Dendritic cell treated with granulocyte-macrophage colony-stimulating factor and Interleukin-4, amounts not matched to agents 40 ng/mL and 50 ng/mL, for 4 days (primary cell): ENCODE measurements at regions not wholly inside any gene's neighbourhood (a gene's known extent, or its start where the extent isn't known, plus 50 kb on each side); places are given as distances from the start of the nearest gene placed in this dataset.
"Not testable (repeated sequence)": the region's sequence is repeated elsewhere in the genome, so short reads cannot be mapped to it uniquely, and the experiment has no call there.

ENCODE experiments used
- H3K27ac Mint-ChIP-seq: one replicate; pipeline ENCODE4 v1.8.0; 2022; ENCODE audit warnings: mild to moderate bottlenecking, mixed read lengths
- H3K27me3 Mint-ChIP-seq: one replicate; pipeline ENCODE4 v1.8.0; 2022; ENCODE audit warnings: mild to moderate bottlenecking, mixed read lengths
- H3K36me3 Mint-ChIP-seq: one replicate; pipeline ENCODE4 v1.8.0; 2022; ENCODE audit warnings: low read depth, mixed read lengths
- H3K4me1 Mint-ChIP-seq: one replicate; pipeline ENCODE4 v1.8.0; 2022; ENCODE audit warnings: low read depth, mixed read lengths
- H3K4me3 Mint-ChIP-seq: one replicate; pipeline ENCODE4 v1.8.0; 2022; ENCODE audit warnings: mild to moderate bottlenecking, moderate library complexity, mixed read lengths
- H3K9me3 Mint-ChIP-seq: one replicate; pipeline ENCODE4 v1.8.0; 2022; ENCODE audit warnings: mixed read lengths
- intact Hi-C: fragments of 100-400 bp; cut with micrococcal nuclease; formaldehyde crosslinking; loops from one replicate; pipeline ENCODE4 v1.15.0; 2022

DNA sequence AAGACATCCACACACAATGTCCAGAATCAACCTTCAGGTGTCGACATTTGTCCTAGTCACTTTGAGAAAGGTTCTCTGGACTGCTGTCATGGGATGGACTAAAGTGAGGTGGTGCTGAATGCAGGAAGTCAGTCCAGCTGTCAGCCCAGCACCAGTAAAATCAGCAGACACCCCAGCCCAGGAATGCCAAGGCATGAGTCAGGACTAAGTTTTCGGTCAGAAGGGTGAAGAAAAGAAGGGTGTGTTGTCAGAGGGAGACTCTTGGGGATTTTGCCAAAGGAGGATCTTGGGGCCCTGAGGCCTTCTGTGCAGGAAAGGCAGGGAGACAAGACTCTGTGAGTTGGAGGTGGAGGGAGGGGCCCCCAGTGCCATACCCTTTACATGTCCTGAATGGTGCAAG, 69.0 kb upstream of the XPA start:
- Mint-ChIP-seq H3K4me3 (no peak overlapping the region), H3K27ac (no peak overlapping the region), H3K9me3 (no peaks in the 10 kb centered on the region), H3K4me1 (no peaks in the 10 kb centered on the region), H3K27me3 (peaks cover 37% of the 10 kb centered on the region), H3K36me3 (no peaks in the 10 kb centered on the region)
- intact Hi-C loops = no loop called here

DNA sequence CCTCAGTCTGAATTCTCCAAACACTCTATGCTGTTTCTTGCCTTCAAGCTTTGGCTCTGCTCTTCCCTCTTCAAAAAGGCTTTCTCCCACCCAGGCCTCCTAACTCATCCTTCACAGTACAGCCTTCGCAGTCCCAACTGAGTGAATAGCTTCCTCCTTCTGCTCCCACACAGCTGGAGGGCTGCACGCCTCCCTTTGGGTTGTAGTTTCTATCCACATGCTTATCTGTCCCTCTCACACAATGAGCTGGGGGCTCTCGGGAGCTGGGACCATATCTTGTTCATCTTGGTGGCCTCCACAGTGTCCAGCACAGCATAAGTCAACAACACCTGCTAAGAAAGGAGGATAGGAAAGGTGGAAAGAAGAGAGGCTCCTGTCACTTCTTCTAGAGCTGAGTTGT, 69.5 kb upstream of the XPA start:
- H3K27me3 Mint-ChIP-seq = peaks cover 31% of the 10 kb centered on the region
- no peak overlapping the region for H3K4me3 Mint-ChIP-seq
- H3K27ac Mint-ChIP-seq = no peak overlapping the region
- H3K4me1 Mint-ChIP-seq = no peaks in the 10 kb centered on the region
- intact Hi-C loops = no loop called here
- H3K9me3 Mint-ChIP-seq = no peaks in the 10 kb centered on the region
- H3K36me3 Mint-ChIP-seq = no peaks in the 10 kb centered on the region

DNA sequence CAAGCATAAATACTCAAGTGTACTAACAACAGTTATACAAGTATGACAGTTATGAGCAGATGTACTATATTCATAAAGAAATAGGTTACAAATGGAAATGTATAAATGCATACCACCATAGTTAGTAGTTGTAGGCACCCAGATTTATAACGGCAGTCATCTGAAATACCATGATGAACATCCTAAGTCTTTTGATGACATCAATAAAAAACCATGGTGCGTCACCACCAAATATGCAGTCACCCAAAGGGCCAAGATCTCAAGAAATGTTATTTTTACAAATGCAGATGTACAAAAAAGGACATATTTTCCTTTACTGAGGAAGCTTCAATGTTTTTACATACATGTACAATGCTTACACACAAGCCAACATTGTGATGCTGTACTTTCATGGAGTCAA, 70.8 kb upstream of the XPA start:
- Mint-ChIP-seq H3K9me3 (no peaks in the 10 kb centered on the region), H3K27ac (no peak overlapping the region), H3K4me1 (no peaks in the 10 kb centered on the region), H3K4me3 (no peak overlapping the region), H3K36me3 (no peaks in the 10 kb centered on the region), H3K27me3 (peaks cover 20% of the 10 kb centered on the region)
- intact Hi-C loops = no loop called here

DNA sequence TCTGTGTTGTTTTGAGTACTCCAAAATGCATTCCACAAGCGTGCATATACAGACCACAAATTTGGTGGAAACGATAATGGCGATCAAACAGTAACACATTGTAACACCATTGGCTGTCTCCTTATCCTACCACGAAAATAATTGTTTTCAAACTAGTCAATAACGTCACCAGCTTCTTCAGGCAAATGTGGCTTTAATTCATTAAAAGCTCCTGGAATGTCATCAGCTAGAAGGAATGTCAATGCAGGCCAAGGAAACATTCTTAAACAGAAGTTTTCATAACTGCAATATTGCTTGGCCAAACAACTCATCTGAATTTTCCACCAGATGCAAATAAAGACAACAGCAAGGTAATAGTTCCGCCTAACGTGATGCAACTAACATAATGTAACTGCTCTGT, 71.6 kb upstream of the XPA start:
- H3K4me3 Mint-ChIP-seq = no peak overlapping the region
- H3K4me1 Mint-ChIP-seq = no peaks in the 10 kb centered on the region
- no peaks in the 10 kb centered on the region for H3K9me3 Mint-ChIP-seq
- H3K36me3 Mint-ChIP-seq = no peaks in the 10 kb centered on the region
- intact Hi-C loops = no loop called here
- H3K27me3 Mint-ChIP-seq = peaks cover 18% of the 10 kb centered on the region
- H3K27ac Mint-ChIP-seq = no peak overlapping the region

DNA sequence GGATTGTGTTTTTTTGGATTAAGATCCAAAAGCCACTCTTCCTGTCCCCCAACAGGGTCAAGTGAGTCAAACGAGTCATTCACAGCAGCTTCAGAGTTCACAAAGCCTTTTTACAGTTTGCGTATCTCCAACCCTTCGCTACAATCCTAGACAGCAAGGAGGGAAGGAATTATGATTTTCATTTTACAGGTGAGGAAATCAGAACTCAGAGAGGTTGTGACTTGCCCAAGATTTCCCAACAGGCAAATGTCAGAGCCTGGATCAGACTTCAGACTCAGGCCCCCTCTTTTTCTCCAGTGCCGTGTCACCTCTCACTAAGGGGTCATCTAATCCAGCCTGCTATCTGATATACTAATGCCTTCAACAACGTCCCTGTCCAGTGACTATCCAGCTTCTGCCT, 72.1 kb upstream of the XPA start:
- Mint-ChIP-seq H3K27ac (no peak overlapping the region), H3K9me3 (no peaks in the 10 kb centered on the region), H3K36me3 (no peaks in the 10 kb centered on the region), H3K4me1 (no peaks in the 10 kb centered on the region), H3K27me3 (peaks cover 21% of the 10 kb centered on the region), H3K4me3 (no peak overlapping the region)
- intact Hi-C loops = no loop called here

DNA sequence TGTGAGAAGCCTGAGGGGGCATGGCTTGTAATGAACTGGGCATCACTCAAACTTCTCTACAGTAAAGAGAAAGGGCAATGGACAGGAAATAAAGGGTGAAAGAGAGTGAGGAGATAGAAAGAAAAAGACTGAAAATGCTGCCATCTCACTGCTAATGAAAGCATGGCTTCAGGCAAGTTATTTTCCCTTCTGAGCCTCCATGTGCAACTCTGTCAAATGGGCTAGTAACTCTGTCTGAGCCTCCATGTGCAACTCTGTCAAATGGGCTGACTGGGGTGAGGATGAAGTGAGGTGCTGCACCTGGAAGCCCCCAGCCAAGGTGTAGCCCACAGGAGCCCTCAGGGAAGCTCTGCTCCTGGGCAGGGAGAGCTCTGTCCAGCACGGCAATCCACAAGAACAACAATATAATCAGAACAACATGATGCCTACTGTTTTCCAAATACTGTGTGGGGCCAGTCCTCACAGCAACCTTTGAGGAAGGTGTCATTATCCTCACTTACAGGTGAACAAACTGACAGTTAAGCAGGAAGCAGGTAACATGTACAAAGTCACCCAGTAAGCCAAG, 73.8 kb upstream of the XPA start:
- Mint-ChIP-seq H3K27me3 (peaks cover 27% of the 10 kb centered on the region), H3K4me1 (no peaks in the 10 kb centered on the region), H3K9me3 (no peaks in the 10 kb centered on the region), H3K36me3 (no peaks in the 10 kb centered on the region), H3K4me3 (no peak overlapping the region), H3K27ac (no peak overlapping the region)
- intact Hi-C loops = no loop called here

DNA sequence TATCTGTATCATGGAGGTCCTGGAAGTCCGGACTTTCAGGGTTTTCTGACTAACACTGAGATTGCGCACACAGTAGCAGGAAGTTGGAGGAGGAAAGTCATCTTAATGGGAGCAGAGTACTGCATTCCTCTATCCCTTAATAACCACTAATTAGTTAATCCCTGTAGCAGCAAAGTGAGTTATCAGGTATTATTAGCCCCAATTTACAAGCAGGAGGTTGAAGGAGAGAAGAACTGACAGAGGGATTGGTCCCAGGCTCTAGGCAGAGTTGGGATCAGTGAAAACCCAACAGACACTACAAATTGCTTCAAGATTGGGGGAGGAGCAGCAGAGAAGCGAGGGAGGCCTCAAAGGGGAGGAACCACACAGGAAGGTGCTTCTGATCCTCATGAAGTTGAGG, 74.5 kb upstream of the XPA start:
- H3K27me3 Mint-ChIP-seq = peaks cover 25% of the 10 kb centered on the region
- intact Hi-C loops = no loop called here
- no peak overlapping the region for H3K27ac Mint-ChIP-seq
- no peak overlapping the region for H3K4me3 Mint-ChIP-seq
- H3K4me1 Mint-ChIP-seq = no peaks in the 10 kb centered on the region
- H3K36me3 Mint-ChIP-seq = no peaks in the 10 kb centered on the region
- H3K9me3 Mint-ChIP-seq = no peaks in the 10 kb centered on the region

DNA sequence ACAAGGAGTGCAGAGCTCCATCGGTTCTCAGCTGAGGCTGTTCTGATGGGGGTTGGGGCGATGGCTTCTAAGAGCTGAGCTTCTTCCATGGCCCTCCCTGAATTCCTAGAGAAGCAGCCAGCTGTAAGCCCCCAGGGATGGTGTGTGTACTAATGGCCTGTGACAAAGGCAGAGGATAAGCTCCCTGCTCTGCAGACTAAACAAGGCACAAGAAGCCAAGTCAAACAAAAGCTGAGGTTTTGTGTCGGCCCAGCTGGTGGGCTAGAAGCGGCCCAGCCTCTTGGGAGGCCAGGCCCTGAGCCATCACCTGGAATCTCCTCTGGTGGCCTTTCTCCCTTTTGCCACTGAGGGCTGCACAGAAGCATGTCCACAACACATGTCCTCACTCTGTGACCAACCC, 75.0 kb upstream of the XPA start:
- Mint-ChIP-seq H3K27ac (no peak overlapping the region), H3K4me1 (no peaks in the 10 kb centered on the region), H3K4me3 (no peak overlapping the region), H3K27me3 (peaks cover 25% of the 10 kb centered on the region), H3K9me3 (no peaks in the 10 kb centered on the region), H3K36me3 (no peaks in the 10 kb centered on the region)
- intact Hi-C loops = no loop called here

DNA sequence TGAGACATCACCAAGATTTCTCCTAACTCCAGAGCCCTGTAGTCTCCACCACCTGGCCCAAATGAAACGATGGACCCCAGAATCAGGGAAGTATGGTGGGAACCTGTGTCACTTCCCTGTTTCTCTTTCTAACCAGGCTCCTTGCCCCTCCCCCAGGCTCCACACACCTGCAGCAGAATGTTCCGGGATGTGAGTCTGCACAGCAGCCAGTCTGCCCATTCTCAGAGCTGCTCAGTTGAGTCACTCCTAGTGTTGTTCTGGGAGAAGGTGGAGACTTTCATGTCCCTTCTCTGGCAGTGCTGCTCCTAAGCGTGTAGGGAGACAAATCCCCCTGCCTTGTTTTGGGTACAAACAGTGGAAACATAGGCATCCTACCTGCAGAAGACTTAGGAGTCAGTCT, 76.0 kb upstream of the XPA start:
- H3K4me1 Mint-ChIP-seq = no peaks in the 10 kb centered on the region
- no peaks in the 10 kb centered on the region for H3K36me3 Mint-ChIP-seq
- H3K4me3 Mint-ChIP-seq = no peak overlapping the region
- no peaks in the 10 kb centered on the region for H3K9me3 Mint-ChIP-seq
- peaks cover 24% of the 10 kb centered on the region for H3K27me3 Mint-ChIP-seq
- no peak overlapping the region for H3K27ac Mint-ChIP-seq
- intact Hi-C loops = no loop called here

DNA sequence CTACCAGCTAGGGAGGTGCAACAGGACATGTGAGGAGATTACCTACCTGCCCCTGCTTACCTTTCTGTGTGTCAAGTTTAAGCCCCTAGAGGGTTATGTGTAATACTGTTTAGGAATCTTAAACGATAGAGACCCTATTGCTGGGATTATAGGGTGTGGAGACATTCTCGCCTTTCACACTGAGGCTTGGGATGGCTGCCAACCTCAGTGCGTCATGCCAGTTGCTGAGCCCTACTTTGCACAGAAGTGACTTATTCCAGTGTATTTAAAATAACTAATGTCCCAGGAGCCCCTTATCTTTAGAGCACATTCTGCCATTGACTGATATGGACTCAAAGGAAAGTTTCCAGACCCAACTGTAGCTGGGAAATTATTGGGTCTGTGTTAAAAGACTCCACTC, 76.6 kb upstream of the XPA start:
- Mint-ChIP-seq H3K27ac (no peak overlapping the region), H3K4me3 (no peak overlapping the region), H3K4me1 (no peaks in the 10 kb centered on the region), H3K9me3 (peaks cover 5% of the 10 kb centered on the region), H3K27me3 (peaks cover 24% of the 10 kb centered on the region), H3K36me3 (no peaks in the 10 kb centered on the region)
- intact Hi-C loops = no loop called here

DNA sequence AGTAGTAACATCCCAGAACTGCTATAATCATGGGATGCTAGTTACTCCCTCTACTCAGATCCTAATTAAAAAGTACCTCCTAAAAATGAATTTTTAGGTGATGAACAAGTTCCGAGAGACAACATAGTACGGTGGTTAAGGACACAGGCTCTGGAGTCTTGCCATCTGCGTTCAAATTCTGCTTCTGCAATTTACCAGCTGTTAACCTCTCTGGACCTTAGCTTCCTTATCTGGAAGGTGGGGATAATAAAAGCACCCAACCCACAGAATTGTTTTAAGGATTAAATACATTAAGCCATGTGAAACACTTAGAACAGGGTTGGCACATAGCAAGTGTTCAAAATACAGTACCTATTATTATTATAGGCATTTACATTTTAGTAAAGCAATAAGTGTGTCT, 77.5 kb upstream of the XPA start:
- Mint-ChIP-seq H3K9me3 (peaks cover 13% of the 10 kb centered on the region), H3K4me3 (no peak overlapping the region), H3K27me3 (peaks cover 18% of the 10 kb centered on the region), H3K27ac (no peak overlapping the region), H3K36me3 (no peaks in the 10 kb centered on the region), H3K4me1 (no peaks in the 10 kb centered on the region)
- intact Hi-C loops = no loop called here

DNA sequence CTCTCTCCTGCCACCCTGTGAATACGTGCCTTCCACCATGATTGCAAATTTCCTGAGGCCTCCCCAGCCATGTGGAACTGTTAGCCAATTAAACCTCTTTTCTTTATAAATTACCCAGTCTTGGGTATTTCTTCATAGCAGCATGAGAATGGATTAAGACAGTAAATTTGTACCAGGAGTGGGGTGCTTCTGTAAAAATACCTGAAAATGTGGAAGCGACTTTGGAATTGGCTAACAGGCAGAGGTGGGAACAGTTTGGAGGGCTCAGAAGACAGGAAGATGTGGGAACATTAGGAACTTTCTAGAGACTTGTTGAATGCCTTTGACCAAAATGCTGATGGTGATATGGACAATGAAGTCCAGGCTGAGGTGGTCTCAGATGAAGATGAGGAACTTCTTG, 74.3 kb upstream of the FOXE1 start:
- H3K27ac Mint-ChIP-seq, H3K36me3 Mint-ChIP-seq, intact Hi-C loops, H3K4me3 Mint-ChIP-seq, H3K4me1 Mint-ChIP-seq: not testable (repeated sequence)
- Mint-ChIP-seq H3K9me3 (peaks cover 13% of the 10 kb centered on the region), H3K27me3 (peaks cover 33% of the 10 kb centered on the region)

DNA sequence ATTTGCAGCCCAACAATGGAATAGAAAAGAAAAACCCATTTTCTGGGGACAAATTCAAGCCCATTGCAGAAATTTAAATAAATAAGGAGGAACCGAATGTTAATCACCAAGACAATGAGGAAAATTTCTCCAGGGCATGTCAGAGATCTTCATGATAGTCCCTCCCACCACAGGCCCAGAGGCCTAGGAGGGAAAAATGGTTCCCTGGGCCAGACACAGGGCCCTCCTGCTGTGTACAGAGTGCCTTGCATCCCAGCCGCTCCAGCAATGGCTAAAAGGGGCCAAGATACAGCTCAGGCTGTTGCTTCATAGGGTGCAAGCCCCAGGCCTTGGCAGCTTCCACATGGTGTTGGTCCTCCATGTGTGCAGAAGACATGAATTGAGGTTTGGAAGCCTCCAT, 73.4 kb upstream of the FOXE1 start:
- no peak overlapping the region for H3K27ac Mint-ChIP-seq
- peaks cover 13% of the 10 kb centered on the region for H3K9me3 Mint-ChIP-seq
- H3K36me3 Mint-ChIP-seq = no peaks in the 10 kb centered on the region
- H3K4me1 Mint-ChIP-seq = no peaks in the 10 kb centered on the region
- no peak overlapping the region for H3K4me3 Mint-ChIP-seq
- intact Hi-C loops = no loop called here
- peaks cover 32% of the 10 kb centered on the region for H3K27me3 Mint-ChIP-seq

DNA sequence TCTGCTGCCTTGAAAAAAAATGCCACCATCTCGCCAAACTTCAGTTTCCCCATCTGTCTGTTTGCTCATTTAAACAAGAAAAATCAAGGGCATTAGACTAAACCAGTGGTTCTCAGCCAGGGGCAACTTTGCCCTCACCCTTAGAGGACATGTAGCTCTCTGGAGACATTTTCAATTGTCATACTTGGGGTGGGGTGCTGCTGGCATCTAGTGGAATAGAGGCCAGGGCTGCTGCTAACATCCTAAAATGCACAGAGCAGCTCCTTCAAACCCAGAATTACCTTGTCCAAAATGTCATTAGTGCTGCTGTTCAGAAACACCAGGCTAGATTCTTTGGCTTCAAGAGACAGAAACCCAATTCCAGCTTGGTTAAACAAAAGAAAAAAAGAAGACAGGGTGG, 71.1 kb upstream of the FOXE1 start:
- H3K4me3 Mint-ChIP-seq = no peak overlapping the region
- H3K9me3 Mint-ChIP-seq = peaks cover 13% of the 10 kb centered on the region
- no peaks in the 10 kb centered on the region for H3K36me3 Mint-ChIP-seq
- intact Hi-C loops = no loop called here
- peaks cover 26% of the 10 kb centered on the region for H3K27me3 Mint-ChIP-seq
- no peak overlapping the region for H3K27ac Mint-ChIP-seq
- no peaks in the 10 kb centered on the region for H3K4me1 Mint-ChIP-seq

DNA sequence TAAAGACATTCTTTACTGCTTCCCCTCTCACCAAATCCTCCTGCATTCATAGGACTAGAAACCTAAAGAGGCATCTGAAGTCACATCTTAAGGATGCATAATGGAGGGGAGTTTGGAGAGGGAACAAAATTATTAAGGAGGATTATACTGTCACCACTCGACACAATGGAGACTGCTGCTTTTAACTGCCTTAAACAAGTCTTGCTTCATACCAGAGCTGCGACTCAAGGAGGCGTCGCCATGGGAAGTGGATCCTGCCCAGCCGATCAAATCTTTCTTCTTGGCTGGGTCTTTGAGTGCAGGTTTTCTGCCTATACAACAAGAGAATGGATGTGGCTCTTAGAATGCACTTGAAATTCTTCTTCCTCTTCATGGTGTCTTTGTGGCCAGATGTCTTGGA, 66.7 kb upstream of the FOXE1 start:
- Mint-ChIP-seq H3K36me3 (no peaks in the 10 kb centered on the region), H3K4me3 (no peak overlapping the region), H3K27ac (no peak overlapping the region), H3K27me3 (peaks cover 27% of the 10 kb centered on the region), H3K4me1 (no peaks in the 10 kb centered on the region), H3K9me3 (no peaks in the 10 kb centered on the region)
- intact Hi-C loops = no loop called here
